Left lung (tissue), 4 donors: ENCODE measurements at regions not wholly inside any gene's neighbourhood (a gene's known extent, or its start where the extent isn't known, plus 50 kb on each side); places are given as distances from the start of the nearest gene placed in this dataset.

Experiments
- ATAC-seq: fragments of 200-7000 bp; cut with Tn5 transposase; one replicate; pipeline ENCODE4 v1.9.1; 2020; ENCODE audit warnings: moderate library complexity
- DNase-seq, 4 donors: peaks; one replicate each; pipeline ENCODE4 v3.0.0-alpha.2; 2013 to 2020
- H3K27ac ChIP-seq, 2 donors: fragments of 200-600 bp; sonication (generic) in 1 of 2; one replicate each; pipeline versions ENCODE4 v1.5.0 to v1.8.0; 2020 to 2021
- H3K27me3 ChIP-seq, 2 donors: fragments of 200-600 bp; sonication (generic) in 1 of 2; one replicate each; pipeline versions ENCODE4 v1.5.0 to v1.8.0; 2020 to 2021
- H3K36me3 ChIP-seq, 2 donors: fragments of 200-600 bp; sonication (generic) in 1 of 2; one replicate each; pipeline versions ENCODE4 v1.5.0 to v1.8.0; 2020 to 2021
- H3K4me1 ChIP-seq, 2 donors: fragments of 200-600 bp; one replicate each; pipeline ENCODE4 v1.8.0; 2021
- H3K4me3 ChIP-seq, 2 donors: fragments of 200-600 bp; sonication (generic) in 1 of 2; one replicate each; pipeline versions ENCODE4 v1.5.0 to v1.8.0; 2020 to 2021; ENCODE audit warnings: mild to moderate bottlenecking in 1 of 2
- H3K9me3 ChIP-seq, 2 donors: fragments of 200-600 bp; sonication (generic) in 1 of 2; one replicate each; pipeline versions ENCODE4 v1.5.0 to v1.8.0; 2020 to 2021
- intact Hi-C, 2 donors: fragments of 100-400 bp; cut with DNase I; formaldehyde crosslinking; loops; one replicate each; pipeline versions ENCODE4 v1.11.2 to v1.14.2; 2022
- TF ChIP-seq, protein P1 (sequence below), 2 donors: fragments of 200-600 bp; sonication (generic) in 1 of 2; IDR thresholded peaks; one replicate each; pipeline versions ENCODE4 v1.5.0 to v1.8.0; 2021; ENCODE audit warnings: antibody characterized with exemption in 2 of 2
- donor health status: DM: no; HTN: yes; CAD: no.
- donor health status: DM: no; HTN: no; CAD: no.

DNA sequence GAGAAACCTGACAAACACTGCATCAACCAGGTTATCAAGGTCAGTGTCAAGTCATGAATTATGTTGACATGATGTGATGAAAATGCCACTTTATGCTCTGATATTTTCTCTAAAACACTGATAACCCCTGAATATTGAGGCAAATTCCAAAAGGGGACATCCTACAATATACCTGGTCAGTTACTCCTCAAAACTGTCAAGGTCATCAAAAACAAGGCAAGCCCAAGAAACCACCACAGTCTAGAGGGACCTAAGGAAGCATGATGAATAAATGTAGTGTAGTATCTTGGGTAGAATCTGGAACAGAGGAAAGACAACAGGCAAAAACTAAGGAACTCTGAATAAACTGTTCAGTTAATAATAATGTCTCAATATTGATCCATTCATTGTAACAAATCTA is 275.3 kb upstream of the THRB start:
- no peaks in the 10 kb centered on the region for H3K9me3 ChIP-seq
- H3K27me3 ChIP-seq, result no peaks in the 10 kb centered on the region
- intact Hi-C loops, result loop anchor here in 1 of 2 donors (10.0 kb wide), 1 partner anchor 825 kb away; no protein-coding TSS in a partner anchor
- no peaks in the 10 kb centered on the region for H3K4me1 ChIP-seq
- no peak for DNase-seq
- no peak overlapping the region for H3K4me3 ChIP-seq
- H3K36me3 ChIP-seq, result no peaks in the 10 kb centered on the region
- no peak for ATAC-seq
- TF ChIP-seq, protein P1, sequence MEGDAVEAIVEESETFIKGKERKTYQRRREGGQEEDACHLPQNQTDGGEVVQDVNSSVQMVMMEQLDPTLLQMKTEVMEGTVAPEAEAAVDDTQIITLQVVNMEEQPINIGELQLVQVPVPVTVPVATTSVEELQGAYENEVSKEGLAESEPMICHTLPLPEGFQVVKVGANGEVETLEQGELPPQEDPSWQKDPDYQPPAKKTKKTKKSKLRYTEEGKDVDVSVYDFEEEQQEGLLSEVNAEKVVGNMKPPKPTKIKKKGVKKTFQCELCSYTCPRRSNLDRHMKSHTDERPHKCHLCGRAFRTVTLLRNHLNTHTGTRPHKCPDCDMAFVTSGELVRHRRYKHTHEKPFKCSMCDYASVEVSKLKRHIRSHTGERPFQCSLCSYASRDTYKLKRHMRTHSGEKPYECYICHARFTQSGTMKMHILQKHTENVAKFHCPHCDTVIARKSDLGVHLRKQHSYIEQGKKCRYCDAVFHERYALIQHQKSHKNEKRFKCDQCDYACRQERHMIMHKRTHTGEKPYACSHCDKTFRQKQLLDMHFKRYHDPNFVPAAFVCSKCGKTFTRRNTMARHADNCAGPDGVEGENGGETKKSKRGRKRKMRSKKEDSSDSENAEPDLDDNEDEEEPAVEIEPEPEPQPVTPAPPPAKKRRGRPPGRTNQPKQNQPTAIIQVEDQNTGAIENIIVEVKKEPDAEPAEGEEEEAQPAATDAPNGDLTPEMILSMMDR (IDR thresholded peaks at IDR 0.05), result no peak
- no peak overlapping the region for H3K27ac ChIP-seq

DNA sequence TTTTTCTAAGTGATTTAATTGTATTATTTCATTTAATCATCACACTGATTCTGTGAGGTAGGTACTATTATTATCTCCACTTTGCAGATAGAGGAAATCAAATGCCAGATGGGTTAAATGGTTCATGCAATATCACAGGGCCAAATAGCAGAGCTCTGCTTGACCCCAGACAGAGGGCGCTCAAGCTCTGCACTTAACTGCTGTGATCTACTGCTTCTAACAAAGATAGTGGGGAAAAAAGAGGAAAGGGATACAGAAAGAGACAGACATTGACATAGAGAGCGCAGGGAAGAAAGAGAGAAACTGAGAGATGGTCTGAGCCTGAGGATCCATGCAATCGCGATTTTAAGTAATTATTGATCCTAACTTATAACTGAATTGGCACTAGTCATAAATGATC is 279.1 kb upstream of the THRB start:
- Histone ChIP-seq H3K27me3 (no peaks in the 10 kb centered on the region), H3K36me3 (no peaks in the 10 kb centered on the region), H3K9me3 (no peaks in the 10 kb centered on the region), H3K4me1 (no peaks in the 10 kb centered on the region), H3K4me3 (no peak overlapping the region), H3K27ac (no peak overlapping the region)
- peak in 3 of 4 donors; percentile 63 to 87 (median 63) for DNase-seq
- intact Hi-C loops, result loop anchor here in 1 of 2 donors (10.0 kb wide), 1 partner anchor 821 kb away; no protein-coding TSS in a partner anchor
- TF ChIP-seq, protein P1 (IDR thresholded peaks at IDR 0.05), result peak; percentile 54 to 81
- peak; percentile 90 for ATAC-seq

DNA sequence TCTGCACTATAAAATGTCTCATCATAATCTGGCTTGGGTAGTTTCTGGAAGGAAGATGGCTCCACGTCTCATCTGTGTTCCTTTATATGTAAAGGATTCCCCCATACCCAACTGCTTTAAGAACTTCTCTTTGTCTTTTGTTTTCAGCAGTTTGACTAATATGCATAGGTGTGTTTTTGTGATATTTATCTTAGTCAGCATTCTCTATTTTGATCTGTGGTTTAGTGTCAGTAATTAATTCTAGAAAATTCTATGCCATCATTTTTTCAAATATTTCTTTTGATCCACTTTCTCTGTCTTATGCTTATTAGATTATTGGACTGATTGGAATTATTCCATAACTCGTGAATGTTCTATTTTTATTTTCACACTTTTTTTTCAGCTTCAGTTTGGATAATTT is 286.3 kb upstream of the THRB start:
- Histone ChIP-seq H3K36me3 (no peaks in the 10 kb centered on the region), H3K4me3 (no peak overlapping the region), H3K9me3 (peaks cover 0 to 24% of the 10 kb centered on the region in 2 donors), H3K27me3 (no peaks in the 10 kb centered on the region), H3K4me1 (no peaks in the 10 kb centered on the region), H3K27ac (no peak overlapping the region)
- TF ChIP-seq, protein P1 (IDR thresholded peaks at IDR 0.05), result no peak
- ATAC-seq (no peak), DNase-seq (no peak)
- intact Hi-C loops, result no loop called here

DNA sequence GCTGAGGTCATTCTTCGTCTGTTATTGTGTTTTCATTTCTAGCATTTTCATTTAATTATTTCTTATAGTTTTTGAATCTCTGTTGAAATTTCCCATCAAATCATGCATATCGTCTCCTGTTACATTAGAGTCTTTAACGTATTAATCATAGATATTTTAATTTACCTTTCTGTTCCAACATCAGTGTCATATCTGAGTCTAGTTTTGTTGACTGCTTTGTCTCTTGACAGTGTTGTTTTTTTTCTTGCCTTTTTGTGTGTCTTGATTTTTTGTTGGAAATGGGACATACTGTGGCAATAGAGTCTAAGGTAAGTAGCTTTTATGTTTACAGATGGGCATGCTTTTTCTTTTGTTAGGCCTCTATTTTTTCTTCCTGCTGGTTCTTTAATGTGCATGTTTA is 286.8 kb upstream of the THRB start:
- Histone ChIP-seq H3K27ac (no peak overlapping the region), H3K36me3 (no peaks in the 10 kb centered on the region), H3K9me3 (peaks cover 0 to 24% of the 10 kb centered on the region in 2 donors), H3K4me3 (no peak overlapping the region), H3K27me3 (no peaks in the 10 kb centered on the region), H3K4me1 (no peaks in the 10 kb centered on the region)
- intact Hi-C loops, result no loop called here
- no peak for ATAC-seq
- TF ChIP-seq, protein P1 (IDR thresholded peaks at IDR 0.05), result no peak
- no peak for DNase-seq

DNA sequence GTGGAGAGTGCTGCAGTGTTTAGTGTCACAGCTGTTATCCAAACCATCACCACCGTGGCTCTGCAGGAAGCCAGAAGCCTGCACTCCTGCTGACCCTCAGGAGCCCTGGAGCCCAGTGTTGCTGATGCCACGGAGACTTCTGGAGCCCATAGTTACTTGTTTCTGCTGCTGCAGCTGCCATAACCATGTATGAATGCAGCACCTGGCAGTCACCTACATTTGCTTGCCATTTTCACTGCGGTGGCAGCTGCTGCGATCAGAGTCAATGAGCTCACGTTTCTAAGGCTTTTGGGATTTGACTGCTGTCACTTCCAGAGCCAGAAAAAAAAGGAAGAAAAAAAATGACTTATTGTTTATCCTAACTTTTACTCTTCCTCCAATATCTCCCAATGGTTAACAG is 299.2 kb upstream of the THRB start:
- TF ChIP-seq, protein P1 (IDR thresholded peaks at IDR 0.05), result no peak
- H3K4me3 ChIP-seq, result no peak overlapping the region
- ATAC-seq, result no peak
- H3K27ac ChIP-seq, result no peak overlapping the region
- no peaks in the 10 kb centered on the region for H3K36me3 ChIP-seq
- no peaks in the 10 kb centered on the region for H3K4me1 ChIP-seq
- no peaks in the 10 kb centered on the region for H3K27me3 ChIP-seq
- DNase-seq, result no peak
- intact Hi-C loops, result no loop called here
- no peaks in the 10 kb centered on the region for H3K9me3 ChIP-seq
